Glomerular visceral epithelial cell (primary cell): ENCODE measurements at regions not wholly inside any gene's neighbourhood (a gene's known extent, or its start where the extent isn't known, plus 50 kb on each side); places are given as distances from the start of the nearest gene placed in this dataset.
"Not testable (repeated sequence)": the region's sequence is repeated elsewhere in the genome, so short reads cannot be mapped to it uniquely, and the experiment has no call there.

ENCODE experiments used
- DNase-seq: peaks from one replicate; pipeline ENCODE4 v3.0.0-alpha.2; 2016; ENCODE audit errors: extremely low spot score

DNA sequence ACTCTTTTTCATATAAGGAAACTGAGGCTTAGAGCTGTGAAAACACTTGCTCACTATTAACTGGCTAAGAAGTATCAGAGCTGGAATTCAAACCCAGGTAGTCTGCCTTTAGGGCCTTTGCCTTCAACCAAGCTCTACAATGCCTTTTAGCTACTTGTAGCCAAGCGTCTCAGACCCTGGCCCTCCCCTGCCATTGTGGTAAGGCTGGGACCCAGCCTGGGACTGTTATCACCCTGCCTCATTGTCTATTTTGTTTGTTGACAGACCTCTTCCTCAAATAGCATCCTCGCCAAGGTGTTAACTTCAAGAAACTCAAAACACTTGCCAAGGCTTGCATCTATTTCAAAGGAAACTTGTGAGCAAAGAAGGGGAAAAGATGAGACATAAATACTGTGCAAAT, 76.7 kb upstream of the CD28 start:
- DNase-seq = no peak

DNA sequence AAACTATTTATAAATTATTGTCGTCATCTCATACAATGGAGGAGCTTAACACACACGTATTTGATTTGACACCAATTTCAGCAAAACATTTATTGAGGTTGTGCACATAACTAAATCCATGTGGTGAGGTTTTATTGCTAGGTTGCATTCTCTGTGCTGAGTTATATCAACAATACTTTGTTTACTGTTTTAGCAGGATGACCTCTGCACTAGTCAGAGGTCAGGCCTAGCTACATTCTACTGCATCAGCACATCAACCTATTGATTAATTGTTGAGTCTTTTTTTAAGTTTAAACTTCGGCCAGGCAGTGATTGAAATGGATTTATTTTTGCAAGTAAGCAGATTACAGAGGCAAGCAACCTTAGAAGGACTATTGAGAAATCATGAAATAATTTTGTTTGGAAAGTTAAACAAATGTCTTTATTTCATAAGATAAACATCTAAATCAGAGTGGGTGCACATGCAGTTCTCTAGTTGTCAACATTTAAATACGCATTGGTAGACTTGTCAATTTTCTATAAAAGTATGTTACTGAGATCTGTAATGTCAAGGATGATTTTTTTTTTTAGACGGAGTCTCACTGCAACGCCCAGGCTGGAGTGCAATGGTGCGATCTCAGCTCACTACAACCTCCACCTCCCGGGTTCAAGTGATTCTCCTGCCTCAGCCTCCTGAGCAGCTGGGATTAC, 75.2 kb upstream of the CD28 start:
- DNase-seq = no peak

DNA sequence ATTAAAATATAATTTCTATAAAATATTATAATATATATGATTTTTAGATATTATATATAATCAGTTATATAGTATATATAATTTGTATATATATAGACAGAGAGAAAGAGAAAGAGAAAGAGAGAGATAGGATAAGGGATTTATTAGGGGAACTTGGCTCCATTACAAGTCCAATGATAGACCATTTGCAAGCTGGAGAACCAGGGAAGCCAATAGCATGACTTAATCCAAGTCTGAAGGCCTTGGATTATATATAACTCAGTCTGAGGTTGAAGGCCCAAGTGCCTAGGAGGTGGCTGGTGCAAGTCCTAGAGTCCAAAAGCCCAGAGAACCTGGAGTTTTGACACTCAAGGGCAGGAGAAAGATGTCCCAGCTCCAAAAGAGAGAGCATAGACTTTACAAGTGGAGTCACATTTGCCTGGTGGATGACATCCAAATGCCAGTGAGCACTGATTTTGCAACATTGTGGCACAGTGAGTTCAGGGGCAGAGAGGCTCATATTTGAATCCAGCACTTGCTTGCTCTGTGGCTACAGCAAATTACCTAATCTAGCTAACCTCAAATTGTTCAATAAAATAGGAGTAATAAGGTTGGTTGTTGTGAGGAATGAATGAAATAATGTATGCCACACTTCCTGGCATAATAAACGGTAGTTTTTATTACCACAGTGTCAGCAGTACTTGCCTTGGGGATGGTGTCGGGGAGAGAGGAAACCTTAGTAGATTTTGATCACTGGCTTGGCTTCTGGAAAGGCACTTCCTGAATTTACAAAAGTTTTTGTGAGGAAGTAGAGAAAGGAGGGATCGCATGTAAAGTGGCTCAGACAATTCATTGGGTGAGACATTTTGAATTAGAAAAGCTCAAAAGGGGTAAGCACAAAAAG, 69.6 kb upstream of the CD28 start:
- no peak for DNase-seq

DNA sequence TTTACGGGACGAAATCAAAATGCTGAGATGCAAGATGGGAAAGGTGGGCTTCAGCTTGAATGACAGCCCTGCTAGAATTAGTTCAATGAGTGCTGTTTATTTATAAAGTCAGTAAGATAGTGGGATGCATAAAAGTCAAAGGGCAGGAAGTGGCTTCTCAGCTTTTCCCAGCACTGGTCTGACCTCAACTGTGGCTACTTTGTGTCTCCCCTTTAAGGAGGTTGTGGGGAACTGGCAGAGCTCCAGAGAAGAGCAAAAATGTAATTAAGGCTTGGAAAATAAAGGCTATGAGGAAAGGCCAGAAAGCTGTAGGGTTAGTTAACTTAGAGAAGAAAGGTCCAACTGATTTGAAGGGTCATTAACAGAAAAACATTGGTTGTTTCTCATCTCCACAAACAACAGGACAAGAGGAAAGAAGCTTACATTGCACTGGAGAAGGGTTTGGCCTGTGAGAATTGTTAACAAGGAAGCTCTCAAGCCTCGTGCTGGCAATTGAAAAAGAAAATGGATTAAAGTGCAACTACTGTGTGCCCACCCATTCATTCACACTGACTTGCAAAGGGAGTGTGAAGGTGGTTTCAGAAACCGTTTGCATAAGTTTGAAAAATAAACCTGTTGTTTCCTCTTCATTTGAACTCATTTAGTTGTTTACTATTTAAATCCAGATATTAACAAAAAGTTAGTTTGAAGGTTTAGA, 68.8 kb upstream of the CD28 start:
- no peak for DNase-seq

DNA sequence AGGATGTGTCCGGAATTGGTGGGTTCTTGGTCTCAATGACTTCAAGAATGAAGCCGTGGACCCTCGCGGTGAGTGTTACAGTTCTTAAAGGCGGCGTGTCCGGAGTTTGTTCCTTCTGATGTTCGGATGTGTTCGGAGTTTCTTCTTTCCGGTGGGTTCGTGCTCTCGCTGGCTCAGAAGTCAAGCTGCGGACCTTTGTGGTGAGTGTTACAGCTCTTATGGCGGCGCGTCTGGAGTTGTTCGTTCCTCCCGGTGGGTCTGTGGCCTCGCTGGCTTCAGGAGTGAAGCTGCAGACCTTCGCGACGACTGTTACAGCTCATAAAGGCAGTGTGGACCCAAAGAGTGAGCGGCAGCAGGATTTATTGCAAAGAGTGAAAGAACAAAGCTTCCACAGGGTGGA, 64.6 kb upstream of the CD28 start:
- not testable (repeated sequence) for DNase-seq

DNA sequence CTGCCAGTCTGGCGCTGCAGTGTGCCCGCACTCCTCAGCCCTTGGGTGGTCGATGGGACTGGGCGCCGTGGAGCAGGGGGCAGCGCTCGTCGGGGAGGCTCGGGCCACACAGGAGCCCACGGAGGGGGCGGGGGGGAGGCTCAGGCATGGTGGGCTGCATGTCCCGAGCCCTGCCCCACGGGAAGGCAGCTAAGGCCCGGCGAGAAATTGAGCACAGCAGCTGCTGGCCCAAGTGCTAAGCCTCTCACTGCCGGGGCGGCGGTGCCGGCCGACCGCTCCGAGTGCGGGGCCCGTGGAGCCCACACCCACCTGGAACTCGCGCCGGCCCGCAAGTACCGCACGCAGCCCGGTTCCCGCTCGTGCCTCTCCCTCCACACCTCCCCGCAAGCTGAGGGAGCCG, 63.6 kb upstream of the CD28 start:
- not testable (repeated sequence) for DNase-seq

DNA sequence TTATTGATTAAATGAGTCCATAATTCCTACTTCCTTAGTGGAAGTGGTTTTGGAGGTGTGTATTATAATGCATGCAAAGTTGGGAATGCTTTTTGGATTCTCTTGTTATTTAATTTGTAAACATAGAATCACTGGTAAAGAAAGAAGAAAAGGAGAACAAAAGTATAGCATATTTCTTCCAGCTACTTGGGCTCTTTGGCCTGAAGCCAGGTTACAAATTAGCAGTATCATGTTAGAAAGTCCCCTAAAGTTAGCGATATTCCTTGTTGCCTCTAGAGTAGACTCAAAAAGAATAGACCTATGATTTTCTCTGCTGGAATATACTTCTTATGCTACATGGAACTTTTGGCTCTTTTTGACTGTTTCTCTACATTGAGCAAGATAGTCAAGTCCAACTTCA, 60.6 kb upstream of the CD28 start:
- DNase-seq = no peak

DNA sequence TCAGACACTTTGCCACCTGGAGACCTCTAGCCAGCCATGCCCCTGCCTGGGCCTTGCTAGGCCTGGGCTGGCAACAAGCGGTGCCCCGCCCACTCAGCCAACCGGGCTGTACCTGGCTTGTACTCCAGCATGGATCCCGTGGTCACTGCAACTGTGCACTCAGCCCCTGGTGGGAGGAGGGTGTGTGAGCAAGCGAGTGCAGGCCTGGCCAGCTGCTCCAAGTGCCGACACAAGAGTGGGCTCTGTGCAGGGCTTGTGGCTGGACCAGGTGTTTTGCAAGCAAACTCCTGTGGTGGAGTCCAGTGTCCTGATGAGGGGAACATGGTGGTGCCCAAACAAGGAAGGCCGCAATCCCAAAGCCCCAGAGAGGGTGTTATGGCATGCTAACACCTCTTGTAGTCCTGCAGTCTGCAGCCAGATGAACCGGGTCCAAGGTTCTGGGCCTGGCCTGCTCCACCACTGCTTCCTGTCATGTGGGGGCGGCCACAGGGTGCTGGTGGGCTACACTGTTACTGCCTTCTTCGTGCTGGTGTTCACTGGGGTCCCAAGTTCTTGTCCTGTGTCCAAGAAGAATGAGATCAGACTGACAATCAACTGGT, 60.1 kb upstream of the CD28 start:
- DNase-seq = no peak

DNA sequence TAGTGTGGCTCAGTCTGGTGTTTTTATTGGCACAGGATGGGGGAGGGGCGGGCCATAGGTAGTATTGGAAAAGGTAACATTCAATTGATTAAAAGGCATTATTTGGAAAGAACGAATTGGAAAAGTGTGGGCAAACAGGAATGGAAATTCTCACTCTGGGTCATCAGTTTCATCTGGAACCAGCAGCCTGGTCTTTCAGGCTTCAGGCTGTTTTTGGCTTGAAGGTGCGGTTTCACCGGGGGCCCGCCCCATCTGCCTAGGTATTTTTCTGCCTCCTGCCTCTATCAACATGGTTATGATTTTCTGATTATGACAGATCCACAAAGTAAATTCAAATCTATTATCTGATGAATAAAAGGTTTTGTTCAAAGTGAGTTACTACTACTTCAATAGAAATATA, 59.5 kb upstream of the CD28 start:
- no peak for DNase-seq

DNA sequence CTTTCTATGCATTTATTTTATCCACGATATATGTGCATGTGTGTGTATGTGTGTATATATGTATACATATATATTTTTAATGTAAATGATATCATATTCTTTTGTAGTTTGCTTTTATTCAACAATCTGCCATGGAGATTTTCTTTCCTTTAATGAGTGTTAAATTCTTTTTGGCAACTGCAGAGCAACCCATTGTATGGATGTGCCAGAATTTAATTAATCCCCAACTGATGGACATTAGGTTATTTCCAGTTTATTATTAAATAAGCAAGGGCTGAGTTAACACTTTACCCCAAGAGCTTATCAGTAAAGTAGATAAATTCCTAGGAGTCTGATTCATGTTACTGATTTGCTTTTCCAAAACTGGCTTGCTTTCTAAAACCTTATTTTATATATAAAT, 58.9 kb upstream of the CD28 start:
- no peak for DNase-seq

DNA sequence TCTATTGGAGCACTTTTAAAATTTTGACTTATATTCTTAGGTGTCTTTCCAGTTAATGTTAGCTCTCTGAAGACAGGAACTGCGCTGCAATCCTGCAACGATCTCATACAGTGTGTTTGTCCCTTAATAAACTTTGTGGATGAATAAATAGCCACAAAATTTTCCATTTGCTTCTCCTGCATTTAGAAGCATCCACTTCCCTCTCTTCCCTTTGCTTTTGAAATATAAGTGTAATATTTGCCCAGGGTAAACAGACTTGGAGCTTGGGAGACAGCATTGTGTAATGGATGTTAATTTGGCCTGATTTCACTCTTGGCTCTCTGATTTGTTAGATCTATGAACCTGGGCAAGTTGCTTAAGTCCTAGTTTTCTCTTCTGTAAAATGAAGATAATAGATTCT, 58.2 kb upstream of the CD28 start:
- no peak for DNase-seq

DNA sequence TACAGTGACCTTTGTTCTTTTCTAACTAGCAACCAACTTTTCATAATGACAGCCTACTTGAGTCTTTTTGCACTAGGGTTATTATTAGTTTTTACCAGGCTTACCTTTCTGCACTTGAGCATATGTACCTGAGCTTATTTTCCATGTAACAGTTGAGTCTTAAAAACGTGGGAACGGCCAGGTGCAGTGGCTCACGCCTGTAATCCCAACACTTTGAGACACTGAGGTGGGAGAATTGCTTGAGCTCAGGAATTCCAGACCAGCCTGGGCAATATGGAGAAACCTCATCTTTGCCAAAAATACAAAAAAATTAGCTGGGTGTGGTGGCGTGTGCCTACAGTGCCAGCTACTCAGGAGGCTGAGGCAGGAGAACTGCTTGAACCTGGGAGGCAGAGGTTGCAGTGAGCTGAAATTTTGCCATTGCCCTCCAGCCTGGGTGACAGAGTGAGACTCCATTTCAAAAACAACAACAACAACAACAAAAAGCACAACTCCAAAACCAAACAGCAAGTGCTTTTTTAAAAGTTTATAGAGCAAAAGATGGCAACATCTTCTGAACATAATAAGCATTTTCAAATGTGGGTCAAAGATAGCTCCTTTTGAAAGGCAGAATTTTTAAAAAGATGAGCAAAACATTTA, 57.1 kb upstream of the CD28 start:
- no peak for DNase-seq

DNA sequence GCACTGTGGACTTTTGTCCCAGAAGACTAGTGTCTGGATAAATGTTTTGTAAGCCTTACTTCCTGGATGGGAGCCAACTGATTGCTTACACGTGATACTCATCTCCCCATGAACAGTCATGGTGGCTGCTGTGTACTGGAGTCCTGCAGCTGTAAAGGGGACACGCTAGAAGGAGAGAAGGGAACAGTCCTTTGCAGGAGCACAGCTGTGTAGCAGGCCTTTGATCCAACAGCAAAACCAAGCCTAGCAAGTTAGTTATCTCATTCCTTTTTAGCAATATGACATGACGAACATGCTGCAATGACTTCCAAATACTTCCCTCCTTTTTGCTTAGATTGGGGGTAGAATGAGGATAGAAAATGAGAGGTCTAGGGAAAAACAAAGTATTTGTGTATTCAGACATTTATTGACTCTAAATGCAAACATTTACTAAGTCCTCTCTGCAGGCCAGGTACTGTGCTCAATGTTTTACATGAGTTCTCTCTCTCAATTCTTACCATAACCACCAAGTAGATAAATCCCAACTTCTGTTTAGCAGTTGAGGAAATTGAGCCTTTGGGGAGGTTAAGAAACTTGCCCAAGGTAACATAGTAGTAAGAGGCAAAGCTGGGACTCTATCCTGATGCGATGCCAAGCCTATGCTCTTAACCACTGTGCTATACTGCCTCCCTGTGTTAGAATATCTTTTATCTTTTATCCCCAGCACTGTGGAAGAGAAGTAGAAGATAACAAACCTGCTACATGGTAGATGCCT, 55.4 kb upstream of the CD28 start:
- peak; percentile 51 for DNase-seq

DNA sequence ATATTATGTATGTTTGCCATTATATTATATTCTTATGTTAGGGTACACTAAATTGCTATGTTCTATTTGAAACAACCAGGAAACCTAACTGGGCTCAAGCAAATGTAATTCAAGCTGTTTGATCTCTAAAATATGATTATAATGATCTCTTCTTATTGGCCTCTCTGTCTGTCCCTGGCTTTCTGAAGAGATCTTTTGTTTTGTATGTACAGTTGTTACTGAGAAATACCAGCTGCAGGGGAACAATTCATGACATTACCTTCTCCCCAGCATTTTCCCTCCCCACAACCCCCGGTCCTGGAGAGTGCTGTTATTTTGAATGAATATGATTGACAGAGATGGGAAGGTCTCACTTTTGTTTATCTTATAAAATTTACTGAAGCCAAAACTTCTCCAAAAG, 54.8 kb upstream of the CD28 start:
- DNase-seq = no peak

DNA sequence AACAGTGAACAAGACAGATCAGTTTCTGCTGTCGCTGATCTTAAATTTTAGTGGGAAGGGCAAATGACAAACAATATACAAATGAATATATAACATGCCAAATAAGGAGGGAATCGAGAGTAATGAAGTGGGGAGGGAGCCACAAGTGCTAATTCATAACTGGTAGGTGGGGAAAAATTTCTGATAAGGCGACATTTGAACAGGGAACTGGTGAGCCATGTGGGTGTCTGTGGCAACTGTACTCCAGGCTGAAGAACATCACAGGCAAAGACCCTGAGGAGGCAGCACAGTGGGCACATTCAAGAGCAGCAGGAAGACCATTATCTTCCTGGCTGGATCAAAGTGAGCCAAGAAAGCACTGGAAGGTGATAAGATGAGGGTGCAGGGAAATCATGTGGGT, 51.6 kb upstream of the CD28 start:
- DNase-seq = no peak

DNA sequence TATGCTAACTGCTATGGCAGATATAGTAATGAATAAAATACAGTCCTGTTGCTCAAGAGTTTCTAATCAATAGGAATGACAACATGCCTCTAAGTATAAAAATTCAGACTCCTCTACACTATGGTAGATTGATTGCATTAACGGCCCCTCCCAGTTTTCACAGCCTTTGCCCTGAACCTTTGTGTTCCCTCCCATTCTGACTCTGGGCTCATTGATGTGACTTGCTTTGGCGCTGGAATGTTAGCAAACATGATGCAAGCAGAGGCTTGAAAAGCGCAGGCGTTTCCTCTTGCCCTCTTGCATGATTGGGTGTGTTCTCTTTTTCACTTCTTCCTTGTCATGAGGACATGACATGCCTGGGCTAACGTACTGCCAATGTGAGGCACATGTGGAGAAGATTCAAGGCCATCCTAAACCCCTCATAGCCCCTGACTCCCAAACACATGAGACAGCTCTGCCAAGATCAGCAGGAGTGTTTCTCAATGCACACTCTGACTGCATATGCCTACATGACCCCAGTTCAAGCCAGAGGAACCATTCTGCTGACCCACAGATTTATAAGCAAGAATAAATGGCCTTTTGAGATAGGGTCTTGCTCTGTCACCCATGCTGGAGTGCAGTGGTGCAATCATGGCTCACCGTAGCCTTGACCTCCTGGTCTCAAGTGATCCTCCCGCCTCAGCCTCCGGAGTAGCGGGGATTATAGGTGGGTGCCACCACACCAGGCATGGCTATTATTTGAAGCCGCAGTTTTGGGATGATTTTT, 49.7 kb upstream of the CD28 start:
- no peak for DNase-seq
